ENCODE measurements at regions not wholly inside any gene's neighbourhood (a gene's known extent, or its start where the extent isn't known, plus 50 kb on each side); places are given as distances from the start of the nearest gene placed in this dataset.
"Not testable (repeated sequence)": the region's sequence is repeated elsewhere in the genome, so short reads cannot be mapped to it uniquely, and the experiment has no call there.

- H3K4me3 ChIP-seq (replicated peaks; ENCODE audit: low read depth, low read length): no peak overlapping the region
- no peaks in the 10 kb centered on the region for H3K27me3 ChIP-seq (replicated peaks; ENCODE audit: control insufficient read depth, insufficient read depth, low read length)
- no peaks in the 10 kb centered on the region for H3K36me3 ChIP-seq (ENCODE audit: control insufficient read depth, insufficient read depth, low read length)
- no peak for DNase-seq (ENCODE audit: extremely low read depth, insufficient read length)
- TF ChIP-seq, protein P1, sequence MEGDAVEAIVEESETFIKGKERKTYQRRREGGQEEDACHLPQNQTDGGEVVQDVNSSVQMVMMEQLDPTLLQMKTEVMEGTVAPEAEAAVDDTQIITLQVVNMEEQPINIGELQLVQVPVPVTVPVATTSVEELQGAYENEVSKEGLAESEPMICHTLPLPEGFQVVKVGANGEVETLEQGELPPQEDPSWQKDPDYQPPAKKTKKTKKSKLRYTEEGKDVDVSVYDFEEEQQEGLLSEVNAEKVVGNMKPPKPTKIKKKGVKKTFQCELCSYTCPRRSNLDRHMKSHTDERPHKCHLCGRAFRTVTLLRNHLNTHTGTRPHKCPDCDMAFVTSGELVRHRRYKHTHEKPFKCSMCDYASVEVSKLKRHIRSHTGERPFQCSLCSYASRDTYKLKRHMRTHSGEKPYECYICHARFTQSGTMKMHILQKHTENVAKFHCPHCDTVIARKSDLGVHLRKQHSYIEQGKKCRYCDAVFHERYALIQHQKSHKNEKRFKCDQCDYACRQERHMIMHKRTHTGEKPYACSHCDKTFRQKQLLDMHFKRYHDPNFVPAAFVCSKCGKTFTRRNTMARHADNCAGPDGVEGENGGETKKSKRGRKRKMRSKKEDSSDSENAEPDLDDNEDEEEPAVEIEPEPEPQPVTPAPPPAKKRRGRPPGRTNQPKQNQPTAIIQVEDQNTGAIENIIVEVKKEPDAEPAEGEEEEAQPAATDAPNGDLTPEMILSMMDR (IDR thresholded peaks at IDR 0.05; ENCODE audit: insufficient read depth, low read length, poor library complexity, severe bottlenecking): no peak
These were observed 539.3 kb downstream of the NR2F2 start for GRCh38 chr15:96869790-96870189.

DNA sequence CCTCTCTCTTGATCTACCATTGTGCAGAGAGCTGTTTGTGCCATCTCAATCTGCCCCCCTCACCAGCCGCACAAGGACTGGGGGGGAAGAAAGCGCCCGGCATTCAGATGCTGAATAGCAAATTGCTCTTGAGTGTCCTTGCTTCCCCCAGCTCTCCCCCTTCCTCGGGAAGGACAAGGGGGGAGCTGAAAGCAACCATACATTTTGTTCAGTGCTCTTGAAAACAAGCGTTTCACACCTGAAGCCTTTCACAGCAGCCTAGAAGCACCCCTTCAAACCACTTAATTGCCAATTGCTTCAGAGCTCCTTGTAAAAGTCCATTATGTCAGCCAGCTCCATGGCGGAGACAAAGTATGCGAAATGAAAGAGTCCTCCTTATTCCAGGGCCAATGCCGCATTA is 540.1 kb downstream of the NR2F2 start:
- TF ChIP-seq, protein P1 (IDR thresholded peaks at IDR 0.05; ENCODE audit: insufficient read depth, low read length, poor library complexity, severe bottlenecking): no peak

GRCh38 chr15:96877442-96877841 is 546.9 kb downstream of the NR2F2 start:
- not testable (repeated sequence) for H3K4me3 ChIP-seq (replicated peaks; ENCODE audit: low read depth, low read length); H3K27me3 ChIP-seq (replicated peaks; ENCODE audit: control insufficient read depth, insufficient read depth, low read length); H3K36me3 ChIP-seq (ENCODE audit: control insufficient read depth, insufficient read depth, low read length); DNase-seq (ENCODE audit: extremely low read depth, insufficient read length)

More for the DNA sequence above, 540.1 kb downstream of the NR2F2 start:
- no peak for DNase-seq (ENCODE audit: extremely low read depth, insufficient read length)
- no peak overlapping the region for H3K4me3 ChIP-seq (replicated peaks; ENCODE audit: low read depth, low read length)
- no peaks in the 10 kb centered on the region for H3K27me3 ChIP-seq (replicated peaks; ENCODE audit: control insufficient read depth, insufficient read depth, low read length)
- no peaks in the 10 kb centered on the region for H3K36me3 ChIP-seq (ENCODE audit: control insufficient read depth, insufficient read depth, low read length)

DNA sequence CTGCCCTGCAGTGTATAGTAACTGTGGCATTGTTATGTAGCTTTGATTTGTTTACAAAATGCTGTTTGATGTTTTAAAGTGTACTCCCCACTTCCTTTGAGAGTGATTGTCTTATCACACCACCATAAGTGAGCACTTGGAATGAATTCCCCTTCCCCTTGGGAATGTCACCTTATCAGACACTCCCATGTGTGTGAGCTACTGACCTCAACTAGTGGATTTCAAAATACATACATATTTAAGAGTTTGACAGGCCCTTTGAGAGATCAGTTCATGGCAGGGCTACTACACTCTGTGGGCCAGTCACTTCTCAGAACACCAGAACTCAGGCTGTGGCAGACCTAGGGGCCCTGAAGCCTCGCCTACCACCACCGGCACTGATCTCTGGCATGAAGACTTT is 547.6 kb downstream of the NR2F2 start:
- Histone ChIP-seq H3K36me3 (ENCODE audit: control insufficient read depth, insufficient read depth, low read length) (no peaks in the 10 kb centered on the region), H3K4me3 (replicated peaks; ENCODE audit: low read depth, low read length) (no peak overlapping the region), H3K27me3 (replicated peaks; ENCODE audit: control insufficient read depth, insufficient read depth, low read length) (no peaks in the 10 kb centered on the region)
- DNase-seq (ENCODE audit: extremely low read depth, insufficient read length): no peak
- TF ChIP-seq, protein P1 (IDR thresholded peaks at IDR 0.05; ENCODE audit: insufficient read depth, low read length, poor library complexity, severe bottlenecking): no peak

GRCh38 chr15:96882121-96882772 is 551.7 kb downstream of the NR2F2 start:
- TF ChIP-seq, protein P1 (IDR thresholded peaks at IDR 0.05; ENCODE audit: insufficient read depth, low read length, poor library complexity, severe bottlenecking): no peak
- no peak for DNase-seq (ENCODE audit: extremely low read depth, insufficient read length)
- Histone ChIP-seq H3K27me3 (replicated peaks; ENCODE audit: control insufficient read depth, insufficient read depth, low read length) (no peaks in the 10 kb centered on the region), H3K36me3 (ENCODE audit: control insufficient read depth, insufficient read depth, low read length) (no peaks in the 10 kb centered on the region), H3K4me3 (replicated peaks; ENCODE audit: low read depth, low read length) (no peak overlapping the region)

- DNase-seq (ENCODE audit: extremely low read depth, insufficient read length): no peak
- Histone ChIP-seq H3K27me3 (replicated peaks; ENCODE audit: control insufficient read depth, insufficient read depth, low read length) (no peaks in the 10 kb centered on the region), H3K36me3 (ENCODE audit: control insufficient read depth, insufficient read depth, low read length) (no peaks in the 10 kb centered on the region), H3K4me3 (replicated peaks; ENCODE audit: low read depth, low read length) (no peak overlapping the region)
- TF ChIP-seq, protein P1 (IDR thresholded peaks at IDR 0.05; ENCODE audit: insufficient read depth, low read length, poor library complexity, severe bottlenecking): no peak
These were observed 557.2 kb downstream of the NR2F2 start for GRCh38 chr15:96887730-96888129.

All from GM06990 (cell line).